HEK293T (cell line): ENCODE measurements at regions not wholly inside any gene's neighbourhood (a gene's known extent, or its start where the extent isn't known, plus 50 kb on each side); places are given as distances from the start of the nearest gene placed in this dataset.

Experiments
- FOXA1 ChIP-seq: fragments of 450-650 bp; IDR thresholded peaks from 2 replicates; pipeline ENCODE4 v1.6.1; 2016; ENCODE audit warnings: mild to moderate bottlenecking
- FOXM1 ChIP-seq: fragments of 450-650 bp; IDR thresholded peaks from 2 replicates; pipeline ENCODE4 v1.6.1; 2017; ENCODE audit warnings: mild to moderate bottlenecking, borderline replicate concordance
- L3MBTL2 ChIP-seq: fragments of 450-650 bp; conservative IDR thresholded peaks from 2 replicates; pipeline ENCODE4 v1.6.1; 2016; ENCODE audit warnings: mild to moderate bottlenecking
- SUZ12 ChIP-seq: fragments of 450-650 bp; IDR thresholded peaks from 2 replicates; pipeline ENCODE4 v1.6.1; 2016; ENCODE audit warnings: mild to moderate bottlenecking

DNA sequence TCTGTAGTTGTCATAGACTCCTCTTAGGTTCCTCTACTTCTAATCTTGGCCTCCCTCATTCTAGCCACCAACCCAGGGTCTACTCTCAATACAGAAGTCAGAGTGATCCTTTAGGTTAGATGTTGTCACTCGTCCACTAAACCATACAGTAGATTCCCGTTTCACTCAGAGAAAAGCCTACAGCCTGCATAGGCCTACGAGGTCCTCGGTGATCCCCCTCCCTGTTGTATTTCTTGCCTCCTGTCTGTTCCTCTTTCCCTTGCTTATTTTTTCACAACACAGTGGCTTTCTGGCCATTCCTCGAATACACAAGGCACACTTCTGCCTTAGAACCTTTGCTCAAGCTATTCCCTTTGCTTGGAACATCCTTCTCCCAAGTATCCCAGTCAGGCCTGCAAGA lies 183.0 kb upstream of the PRSS1 start:
- TF ChIP-seq FOXA1 (no peak), L3MBTL2 (no peak), FOXM1 (no peak), SUZ12 (no peak)
